Right lobe of liver (tissue), 6 donors: ENCODE measurements at regions not wholly inside any gene's neighbourhood (a gene's known extent, or its start where the extent isn't known, plus 50 kb on each side); places are given as distances from the start of the nearest gene placed in this dataset.
"Not testable (repeated sequence)": the region's sequence is repeated elsewhere in the genome, so short reads cannot be mapped to it uniquely, and the experiment has no call there.

Source experiments
- ATAC-seq, 4 donors: fragments of 200-7000 bp; cut with Tn5 transposase; one replicate each; pipeline ENCODE4 v1.9.1; 2020; ENCODE audit warnings: mild to moderate bottlenecking in 4 of 4, moderate library complexity in 4 of 4
- DNase-seq, 3 donors: peaks; one replicate each; pipeline ENCODE4 v3.0.0-alpha.2; 2020
- H3K27ac ChIP-seq, 3 donors: fragments of 200-600 bp; one replicate each; pipeline ENCODE4 v1.8.0; 2022
- H3K27me3 ChIP-seq, 2 donors: fragments of 200-600 bp; one replicate each; pipeline ENCODE4 v1.8.0; 2022
- H3K36me3 ChIP-seq, 4 donors: fragments of 200-600 bp; sonication (generic) in 1 of 4; one replicate each; pipeline versions ENCODE4 v1.5.1 to v1.8.0; 2017 to 2022; ENCODE audit warnings: control low read depth in 1 of 4
- H3K4me1 ChIP-seq, 4 donors: fragments of 200-600 bp; sonication (generic) in 1 of 4; one replicate each; pipeline versions ENCODE4 v1.5.1 to v1.8.0; 2017 to 2022; ENCODE audit warnings: control low read depth in 1 of 4
- H3K4me3 ChIP-seq, 3 donors: fragments of 200-600 bp; one replicate each; pipeline ENCODE4 v1.8.0; 2022
- H3K9me3 ChIP-seq, 4 donors: fragments of 200-600 bp; sonication (generic) in 1 of 4; one replicate each; pipeline versions ENCODE4 v1.5.1 to v1.8.0; 2017 to 2022; ENCODE audit warnings: control low read depth in 1 of 4
- POLR2A ChIP-seq: fragments of 450-650 bp; IDR thresholded peaks from one replicate; pipeline ENCODE4 v1.6.1; 2017; ENCODE audit warnings: antibody characterized with exemption, mild to moderate bottlenecking
- WGBS: methylation state at CpG from one replicate; pipeline ENCODE4 v1.1.6; 2018; ENCODE audit warnings: low coverage, low lambda C conversion rate; ENCODE audit not compliant: insufficient coverage; ENCODE audit errors: missing lambda C conversion rate; 5-methylcytosine and 5-hydroxymethylcytosine counted together
- intact Hi-C, 2 donors: fragments of 100-400 bp; cut with DNase I; formaldehyde crosslinking; loops; one replicate each; pipeline versions ENCODE4 v1.11.2 to v1.14.1; 2022
- TF ChIP-seq, protein P1 (sequence below), 4 donors: fragments of 200-600 bp in 3 of 4; fragments of 450-650 bp in 1 of 4; IDR thresholded peaks; one replicate each; pipeline versions ENCODE4 v1.5.1 to v1.8.0; 2016 to 2022; ENCODE audit warnings: antibody characterized with exemption in 4 of 4, mild to moderate bottlenecking in 2 of 4
- donor health status: DM: no; HTN: yes; CAD: no.
- donor health status: DM: no; HTN: no; CAD: no.
- donor health status: DM: no; HTN: no; CAD: no.
- donor health status: DM: no; HTN: yes; CAD: no.
- donor health status: DM: no; HTN: yes; CAD: no.

DNA sequence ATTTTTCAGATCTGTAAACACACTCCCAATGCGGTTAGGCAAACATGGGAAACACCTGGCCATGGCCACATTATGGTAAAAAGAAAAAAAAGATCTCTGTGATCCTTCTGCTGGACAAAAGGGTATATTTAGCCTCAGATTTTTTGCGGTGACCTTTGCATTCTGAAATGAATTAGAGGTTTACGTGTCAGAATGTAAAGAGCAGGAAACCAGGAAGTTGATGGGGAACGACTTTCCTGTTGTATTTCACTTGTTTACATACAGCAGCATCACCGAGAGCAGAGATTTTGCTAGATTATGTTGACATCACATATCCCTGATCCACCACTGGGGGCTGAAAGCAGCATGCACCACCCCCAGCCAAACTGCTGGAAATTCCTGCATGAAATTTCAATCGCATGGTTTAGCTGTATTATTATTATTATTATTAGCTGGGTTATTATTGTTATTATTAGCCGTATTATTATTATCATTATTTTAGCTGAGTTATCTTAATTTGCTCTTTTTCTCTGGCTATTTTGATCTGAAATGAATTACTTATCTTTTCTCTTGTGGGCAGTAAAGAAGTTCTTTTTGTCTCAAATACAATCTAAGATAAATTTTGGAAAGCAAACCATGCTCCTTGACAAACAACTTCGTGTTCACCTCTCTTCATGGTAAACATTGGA is 189.4 kb downstream of the ZFP64 start:
- intact Hi-C loops = no loop called here
- 18% methylated on average over 7 of the region's 8 CpGs for WGBS
- no peak for DNase-seq
- peak in 1 of 4 donors; percentile 14 for ATAC-seq
- Histone ChIP-seq H3K4me3 (no peak overlapping the region), H3K36me3 (no peaks in the 10 kb centered on the region), H3K9me3 (no peaks in the 10 kb centered on the region), H3K4me1 (no peaks in the 10 kb centered on the region), H3K27ac (no peak overlapping the region), H3K27me3 (no peaks in the 10 kb centered on the region)
- TF ChIP-seq, protein P1, sequence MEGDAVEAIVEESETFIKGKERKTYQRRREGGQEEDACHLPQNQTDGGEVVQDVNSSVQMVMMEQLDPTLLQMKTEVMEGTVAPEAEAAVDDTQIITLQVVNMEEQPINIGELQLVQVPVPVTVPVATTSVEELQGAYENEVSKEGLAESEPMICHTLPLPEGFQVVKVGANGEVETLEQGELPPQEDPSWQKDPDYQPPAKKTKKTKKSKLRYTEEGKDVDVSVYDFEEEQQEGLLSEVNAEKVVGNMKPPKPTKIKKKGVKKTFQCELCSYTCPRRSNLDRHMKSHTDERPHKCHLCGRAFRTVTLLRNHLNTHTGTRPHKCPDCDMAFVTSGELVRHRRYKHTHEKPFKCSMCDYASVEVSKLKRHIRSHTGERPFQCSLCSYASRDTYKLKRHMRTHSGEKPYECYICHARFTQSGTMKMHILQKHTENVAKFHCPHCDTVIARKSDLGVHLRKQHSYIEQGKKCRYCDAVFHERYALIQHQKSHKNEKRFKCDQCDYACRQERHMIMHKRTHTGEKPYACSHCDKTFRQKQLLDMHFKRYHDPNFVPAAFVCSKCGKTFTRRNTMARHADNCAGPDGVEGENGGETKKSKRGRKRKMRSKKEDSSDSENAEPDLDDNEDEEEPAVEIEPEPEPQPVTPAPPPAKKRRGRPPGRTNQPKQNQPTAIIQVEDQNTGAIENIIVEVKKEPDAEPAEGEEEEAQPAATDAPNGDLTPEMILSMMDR (IDR thresholded peaks at IDR 0.05) = no peak
- no peak for TF ChIP-seq POLR2A

DNA sequence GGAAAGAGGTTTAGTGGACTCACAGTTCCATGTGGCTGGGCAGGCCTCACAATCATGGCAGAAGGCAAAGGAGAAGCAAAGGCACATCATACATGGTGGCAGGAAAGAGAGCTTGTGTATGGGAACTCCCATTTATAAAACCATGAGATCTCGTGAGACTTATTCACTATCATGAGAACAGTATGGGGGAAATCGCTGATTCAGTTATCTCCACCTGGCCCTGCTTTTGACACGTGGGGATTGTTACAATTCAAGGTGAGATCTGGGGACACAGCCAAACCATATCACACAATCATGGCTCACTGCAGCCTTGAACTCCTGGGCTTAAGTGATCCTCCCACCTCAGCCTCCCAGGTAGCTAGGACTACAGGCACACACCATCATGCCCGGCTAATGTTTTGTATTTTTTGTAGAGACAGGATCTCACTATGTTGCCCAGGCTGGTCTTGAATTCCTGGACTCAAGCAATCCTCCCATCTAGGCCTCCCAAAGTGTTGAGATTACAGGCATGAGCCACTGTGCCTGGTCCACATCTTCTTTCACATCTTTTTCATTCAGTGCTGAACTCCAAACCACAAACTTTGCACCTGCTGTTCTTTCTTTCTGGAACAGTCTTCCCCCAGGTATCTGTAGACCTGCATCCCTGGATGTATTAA is 194.2 kb downstream of the ZFP64 start:
- H3K4me3 ChIP-seq, H3K27ac ChIP-seq, H3K27me3 ChIP-seq, H3K4me1 ChIP-seq, intact Hi-C loops, ATAC-seq, H3K9me3 ChIP-seq, DNase-seq, H3K36me3 ChIP-seq: not testable (repeated sequence)
- 100% methylated on average over 1 of the region's 4 CpGs for WGBS

DNA sequence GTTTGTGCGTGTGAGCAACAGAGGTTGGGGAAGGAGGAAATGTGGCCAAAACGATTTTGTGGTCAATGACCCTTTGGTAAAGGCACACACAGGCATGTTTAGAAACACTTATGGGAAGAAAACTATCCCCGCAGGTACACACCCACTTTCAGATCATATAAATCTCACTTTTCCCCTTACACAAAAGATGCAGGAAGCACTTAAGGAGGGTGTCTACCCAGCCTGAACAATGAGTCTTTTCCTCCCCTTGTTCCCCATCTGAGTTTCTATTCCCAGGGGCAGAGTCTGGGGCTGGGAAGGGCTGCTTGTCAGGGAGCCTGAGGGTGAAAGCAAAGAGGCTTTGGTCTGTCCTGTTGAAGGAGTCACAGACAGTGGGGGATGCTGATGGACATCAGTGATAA is 193.2 kb upstream of the SALL4 start:
- H3K27ac ChIP-seq = no peak overlapping the region
- no peaks in the 10 kb centered on the region for H3K9me3 ChIP-seq
- no peaks in the 10 kb centered on the region for H3K27me3 ChIP-seq
- peak in 1 of 4 donors; percentile 60 for ATAC-seq
- intact Hi-C loops = no loop called here
- no peak for TF ChIP-seq POLR2A
- TF ChIP-seq, protein P1 (IDR thresholded peaks at IDR 0.05) = no peak
- no peaks in the 10 kb centered on the region for H3K36me3 ChIP-seq
- H3K4me1 ChIP-seq = no peaks in the 10 kb centered on the region
- no peak overlapping the region for H3K4me3 ChIP-seq
- no peak for DNase-seq
- WGBS = 25% methylated on average over 3 of the region's 3 CpGs

DNA sequence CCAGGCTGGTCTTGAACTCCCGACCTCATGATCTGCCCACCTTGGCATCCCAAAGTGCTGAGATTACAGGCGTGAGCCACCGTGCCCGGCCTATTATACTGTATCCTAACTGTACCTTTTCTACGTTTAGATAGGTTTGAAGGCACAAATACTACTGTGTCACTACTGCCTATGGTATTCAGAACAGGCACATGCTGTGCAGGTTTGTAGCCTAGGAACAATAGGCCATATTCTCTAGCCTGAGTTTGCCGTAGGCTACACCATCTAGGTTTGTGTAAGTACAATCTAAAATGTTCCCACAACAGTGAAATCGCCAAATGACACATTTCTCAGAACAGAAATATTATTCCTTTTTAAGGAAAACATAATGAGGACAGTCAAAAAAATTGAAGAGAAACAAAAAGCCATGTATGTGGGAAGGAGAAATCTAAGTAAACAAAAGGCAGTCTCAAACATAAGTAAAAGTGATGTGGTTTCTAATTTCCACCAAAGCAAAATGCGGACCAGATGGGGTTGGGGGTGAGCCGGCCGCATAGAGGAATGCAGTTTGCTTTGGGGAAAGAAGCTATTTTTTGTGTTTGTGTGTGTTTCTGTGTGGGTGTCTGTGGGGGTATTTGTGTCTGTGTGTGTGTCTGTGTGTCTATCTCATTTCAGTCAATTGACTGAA is 192.6 kb upstream of the SALL4 start:
- DNase-seq (no peak), ATAC-seq (no peak)
- intact Hi-C loops = no loop called here
- Histone ChIP-seq H3K27me3 (no peaks in the 10 kb centered on the region), H3K4me1 (no peaks in the 10 kb centered on the region), H3K36me3 (no peaks in the 10 kb centered on the region), H3K9me3 (no peaks in the 10 kb centered on the region), H3K4me3 (no peak overlapping the region), H3K27ac (no peak overlapping the region)
- WGBS = 86% methylated on average over 10 of the region's 10 CpGs
- no peak for TF ChIP-seq POLR2A
- TF ChIP-seq, protein P1 (IDR thresholded peaks at IDR 0.05) = no peak

DNA sequence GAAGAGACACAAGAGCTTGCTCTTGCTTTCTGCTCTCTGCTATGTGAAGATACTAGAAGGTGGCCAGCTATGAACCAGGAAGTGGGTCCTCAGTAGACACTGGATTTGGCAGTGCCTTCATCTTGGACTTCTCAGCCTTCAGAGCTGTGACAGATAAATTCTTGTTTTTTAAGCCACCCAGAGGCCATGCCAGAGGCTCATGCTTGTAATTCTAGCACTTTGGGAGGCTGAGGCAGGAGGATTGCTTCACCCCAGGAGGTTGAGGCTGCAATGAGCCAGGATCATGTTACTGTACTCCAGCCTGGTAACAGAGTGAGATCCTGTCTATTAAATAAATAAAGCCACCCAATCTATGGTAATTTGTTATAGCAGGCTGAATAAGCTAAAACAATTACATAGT is 185.5 kb upstream of the SALL4 start:
- no peak overlapping the region for H3K4me3 ChIP-seq
- ATAC-seq (no peak), DNase-seq (no peak)
- no peaks in the 10 kb centered on the region for H3K27me3 ChIP-seq
- intact Hi-C loops = no loop called here
- no peaks in the 10 kb centered on the region for H3K9me3 ChIP-seq
- no peaks in the 10 kb centered on the region for H3K36me3 ChIP-seq
- TF ChIP-seq, protein P1 (IDR thresholded peaks at IDR 0.05) = no peak
- no peak for TF ChIP-seq POLR2A
- H3K27ac ChIP-seq = no peak overlapping the region
- peaks cover 0 to 9% (median 0%) of the 10 kb centered on the region in 4 donors for H3K4me1 ChIP-seq
